Right lobe of liver (tissue), 4 donors: ENCODE measurements at regions not wholly inside any gene's neighbourhood (a gene's known extent, or its start where the extent isn't known, plus 50 kb on each side); places are given as distances from the start of the nearest gene placed in this dataset.

Experiments
- CTCF ChIP-seq, 4 donors: fragments of 200-600 bp in 3 of 4; fragments of 450-650 bp in 1 of 4; IDR thresholded peaks; one replicate each; pipeline versions ENCODE4 v1.5.1 to v1.8.0; 2016 to 2022; ENCODE audit warnings: antibody characterized with exemption in 4 of 4, mild to moderate bottlenecking in 2 of 4
- POLR2A ChIP-seq: fragments of 450-650 bp; IDR thresholded peaks from one replicate; pipeline ENCODE4 v1.6.1; 2017; ENCODE audit warnings: antibody characterized with exemption, mild to moderate bottlenecking
- donor health status: DM: no; HTN: no; CAD: no.
- donor health status: DM: no; HTN: no; CAD: no.
- donor health status: DM: no; HTN: yes; CAD: no.

GRCh38 chr21:27419153-27419552, 452.3 kb upstream of the ADAMTS5 start:
- TF ChIP-seq CTCF (IDR thresholded peaks at IDR 0.05) (no peak), POLR2A (no peak)
